ENCODE measurements at regions not wholly inside any gene's neighbourhood (a gene's known extent, or its start where the extent isn't known, plus 50 kb on each side); places are given as distances from the start of the nearest gene placed in this dataset.
"Not testable (repeated sequence)": the region's sequence is repeated elsewhere in the genome, so short reads cannot be mapped to it uniquely, and the experiment has no call there.

DNA sequence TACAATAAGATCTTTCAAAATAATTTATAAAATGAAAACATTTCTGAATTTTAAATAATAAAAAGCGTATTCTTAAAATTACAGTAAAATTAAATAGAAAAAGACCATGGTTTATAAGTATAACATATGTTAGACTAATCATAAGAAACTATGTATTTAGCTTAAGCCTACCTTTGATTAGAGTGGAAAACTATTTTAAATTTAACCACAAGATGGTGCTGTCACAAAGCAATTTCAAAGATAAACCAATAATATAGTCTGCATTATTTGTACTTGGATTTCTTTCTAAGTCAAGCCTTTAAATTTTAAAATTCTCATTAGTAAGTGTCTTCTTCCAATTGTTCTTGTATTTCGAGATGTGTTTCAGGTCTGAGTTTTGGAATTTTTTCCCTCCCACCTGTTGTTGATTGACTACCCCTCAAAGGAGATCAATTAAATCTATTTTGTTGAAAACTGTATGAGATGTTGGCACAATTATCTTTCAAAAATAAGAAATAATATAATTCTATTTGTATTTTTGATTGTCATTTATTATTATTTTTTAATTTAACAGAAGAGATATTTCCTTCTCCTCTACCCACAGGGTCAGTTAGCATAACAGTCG, 459.8 kb downstream of the KCNT2 start:
- Histone ChIP-seq H3K27me3 (ENCODE audit: insufficient read depth, poor library complexity, severe bottlenecking) (no peaks in the 10 kb centered on the region), H3K27ac (replicated peaks) (no peak overlapping the region), H3K4me3 (replicated peaks; ENCODE audit: insufficient read depth, low read length) (no peak overlapping the region)
- no peak for DNase-seq (ENCODE audit: low read depth in 1 of 2, low spot score in 1 of 2)
- TF ChIP-seq, protein P1, sequence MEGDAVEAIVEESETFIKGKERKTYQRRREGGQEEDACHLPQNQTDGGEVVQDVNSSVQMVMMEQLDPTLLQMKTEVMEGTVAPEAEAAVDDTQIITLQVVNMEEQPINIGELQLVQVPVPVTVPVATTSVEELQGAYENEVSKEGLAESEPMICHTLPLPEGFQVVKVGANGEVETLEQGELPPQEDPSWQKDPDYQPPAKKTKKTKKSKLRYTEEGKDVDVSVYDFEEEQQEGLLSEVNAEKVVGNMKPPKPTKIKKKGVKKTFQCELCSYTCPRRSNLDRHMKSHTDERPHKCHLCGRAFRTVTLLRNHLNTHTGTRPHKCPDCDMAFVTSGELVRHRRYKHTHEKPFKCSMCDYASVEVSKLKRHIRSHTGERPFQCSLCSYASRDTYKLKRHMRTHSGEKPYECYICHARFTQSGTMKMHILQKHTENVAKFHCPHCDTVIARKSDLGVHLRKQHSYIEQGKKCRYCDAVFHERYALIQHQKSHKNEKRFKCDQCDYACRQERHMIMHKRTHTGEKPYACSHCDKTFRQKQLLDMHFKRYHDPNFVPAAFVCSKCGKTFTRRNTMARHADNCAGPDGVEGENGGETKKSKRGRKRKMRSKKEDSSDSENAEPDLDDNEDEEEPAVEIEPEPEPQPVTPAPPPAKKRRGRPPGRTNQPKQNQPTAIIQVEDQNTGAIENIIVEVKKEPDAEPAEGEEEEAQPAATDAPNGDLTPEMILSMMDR (IDR thresholded peaks at IDR 0.05; ENCODE audit: insufficient read depth, low read length), result peak; percentile 8
- TF ChIP-seq REST (IDR thresholded peaks at IDR 0.05; ENCODE audit: insufficient replicate concordance, low read depth) (no peak), POLR2AphosphoS5 (IDR thresholded peaks at IDR 0.05; ENCODE audit: low read depth) (no peak)

GRCh38 chr1:196147530-196147929, 460.7 kb downstream of the KCNT2 start:
- Histone ChIP-seq H3K4me3 (replicated peaks; ENCODE audit: insufficient read depth, low read length) (no peak overlapping the region), H3K27ac (replicated peaks) (no peak overlapping the region), H3K27me3 (ENCODE audit: insufficient read depth, poor library complexity, severe bottlenecking) (no peaks in the 10 kb centered on the region)
- TF ChIP-seq, protein P1 (IDR thresholded peaks at IDR 0.05; ENCODE audit: insufficient read depth, low read length), result no peak
- TF ChIP-seq SPI1 (IDR thresholded peaks at IDR 0.05; ENCODE audit: borderline replicate concordance, low read depth) (no peak), GABPA (IDR thresholded peaks at IDR 0.05; ENCODE audit: low read depth) (no peak), REST (IDR thresholded peaks at IDR 0.05; ENCODE audit: insufficient replicate concordance, low read depth) (no peak), POLR2AphosphoS5 (IDR thresholded peaks at IDR 0.05; ENCODE audit: low read depth) (no peak)
- DNase-seq (ENCODE audit: low read depth in 1 of 2, low spot score in 1 of 2), result no peak

GRCh38 chr1:196145151-196145550, 463.1 kb downstream of the KCNT2 start:
- not testable (repeated sequence) for H3K27me3 ChIP-seq (ENCODE audit: insufficient read depth, poor library complexity, severe bottlenecking); H3K4me3 ChIP-seq (replicated peaks; ENCODE audit: insufficient read depth, low read length); H3K27ac ChIP-seq (replicated peaks); DNase-seq (ENCODE audit: low read depth in 1 of 2, low spot score in 1 of 2)

- Histone ChIP-seq H3K27ac (replicated peaks) (no peak overlapping the region), H3K27me3 (ENCODE audit: insufficient read depth, poor library complexity, severe bottlenecking) (no peaks in the 10 kb centered on the region), H3K4me3 (replicated peaks; ENCODE audit: insufficient read depth, low read length) (no peak overlapping the region)
- TF ChIP-seq REST (IDR thresholded peaks at IDR 0.05; ENCODE audit: insufficient replicate concordance, low read depth) (no peak), GABPA (IDR thresholded peaks at IDR 0.05; ENCODE audit: low read depth) (no peak), SPI1 (IDR thresholded peaks at IDR 0.05; ENCODE audit: borderline replicate concordance, low read depth) (no peak), POLR2AphosphoS5 (IDR thresholded peaks at IDR 0.05; ENCODE audit: low read depth) (no peak)
- TF ChIP-seq, protein P1 (IDR thresholded peaks at IDR 0.05; ENCODE audit: insufficient read depth, low read length), result no peak
- no peak for DNase-seq (ENCODE audit: low read depth in 1 of 2, low spot score in 1 of 2)
Measured at GRCh38 chr1:196144588-196144987, 463.7 kb downstream of the KCNT2 start.

Data from HL-60 (cell line).